IMR-90 (cell line): ENCODE measurements at regions not wholly inside any gene's neighbourhood (a gene's known extent, or its start where the extent isn't known, plus 50 kb on each side); places are given as distances from the start of the nearest gene placed in this dataset.

Experiments used
- ATAC-seq: fragments of 200-7000 bp; cut with Tn5 transposase; 2 replicates; pipeline ENCODE4 v1.9.1; 2020; ENCODE audit warnings: low read depth, mild to moderate bottlenecking, moderate library complexity
- BruUV-seq: library from RNA; stranded (reverse); fragments of 400-500 nt; replicated peaks from 2 replicates; lab custom pipeline; 2021; lab: Mats Ljungman, UMichigan
- CTCF ChIA-PET: fragments of 300-600 bp; formaldehyde crosslinking; extraction: SDS; loops from one replicate; lab custom pipeline; 2021; ENCODE audit warnings: antibody characterized with exemption; lab: Yijun Ruan, JAX
- POLR2A ChIA-PET: fragments of 300-600 bp; sonication (Branson Sonifier 250); formaldehyde crosslinking; loops from one replicate; lab custom pipeline; 2022; ENCODE audit warnings: antibody characterized with exemption; ENCODE audit not compliant: unreplicated experiment; lab: Charles Lee
- DNase-seq: peaks from one replicate; pipeline ENCODE4 v3.0.0; 2013
- H2AFZ ChIP-seq: replicated peaks from 2 replicates; pipeline ENCODE3; 2013; ENCODE audit warnings: low read length, mild to moderate bottlenecking; ENCODE audit not compliant: poor library complexity
- H2AK5ac ChIP-seq: 2 replicates; pipeline ENCODE4 v1.6.1; 2013; ENCODE audit warnings: low read depth, low read length, inconsistent platforms
- H2AK9ac ChIP-seq: replicated peaks from 2 replicates; pipeline ENCODE3; 2013; ENCODE audit warnings: mild to moderate bottlenecking, low read depth, low read length, moderate library complexity; ENCODE audit not compliant: poor library complexity
- H2BK120ac ChIP-seq: 2 replicates; pipeline ENCODE4 v1.6.1; 2013; ENCODE audit warnings: low read depth, low read length, inconsistent platforms
- H2BK15ac ChIP-seq: 3 replicates; pipeline ENCODE4 v1.6.1; 2013; ENCODE audit warnings: low read depth, low read length, inconsistent platforms
- H2BK20ac ChIP-seq: 2 replicates; pipeline ENCODE4 v1.6.1; 2013; ENCODE audit warnings: low read depth, mild to moderate bottlenecking, inconsistent platforms, low read length, moderate library complexity
- H2BK5ac ChIP-seq: 2 replicates; pipeline ENCODE4 v1.6.1; 2013; ENCODE audit warnings: mild to moderate bottlenecking, low read depth, low read length, inconsistent platforms; ENCODE audit not compliant: poor library complexity, severe bottlenecking
- H3K14ac ChIP-seq: replicated peaks from 2 replicates; pipeline ENCODE4 v1.6.1; 2013; ENCODE audit warnings: low read depth, low read length, inconsistent platforms
- H3K18ac ChIP-seq: 2 replicates; pipeline ENCODE4 v1.6.1; 2013; ENCODE audit warnings: low read depth, low read length, control low read depth
- H3K23ac ChIP-seq: 2 replicates; pipeline ENCODE4 v1.6.1; 2013; ENCODE audit warnings: low read depth, low read length, inconsistent platforms
- H3K27ac ChIP-seq: 2 replicates; pipeline ENCODE4 v1.5.1; 2013; ENCODE audit warnings: mild to moderate bottlenecking, control low read depth, low read length; ENCODE audit not compliant: insufficient read depth
- H3K27me3 ChIP-seq: 2 replicates; pipeline ENCODE4 v1.6.1; 2013; ENCODE audit warnings: low read length; ENCODE audit not compliant: control insufficient read depth, insufficient read depth
- H3K36me3 ChIP-seq: 2 replicates; pipeline ENCODE4 v1.6.1; 2013; ENCODE audit warnings: low read length, mixed read lengths; ENCODE audit not compliant: control insufficient read depth, insufficient read depth
- H3K4ac ChIP-seq: 2 replicates; pipeline ENCODE4 v1.6.1; 2013; ENCODE audit warnings: low read depth, low read length, inconsistent platforms
- H3K4me1 ChIP-seq: 2 replicates; pipeline ENCODE4 v1.6.1; 2013; ENCODE audit warnings: low read length, mixed read lengths; ENCODE audit not compliant: control insufficient read depth, insufficient read depth
- H3K4me2 ChIP-seq: 2 replicates; pipeline ENCODE4 v1.6.1; 2013; ENCODE audit warnings: low read depth, mild to moderate bottlenecking, control low read depth, low read length, moderate library complexity
- H3K4me3 ChIP-seq: 2 replicates; pipeline ENCODE4 v1.5.1; 2013; ENCODE audit warnings: low read depth, mild to moderate bottlenecking, control low read depth, low read length, moderate library complexity; ENCODE audit not compliant: insufficient read depth
- H3K56ac ChIP-seq: 2 replicates; pipeline ENCODE4 v1.6.1; 2013; ENCODE audit warnings: low read length, inconsistent platforms; ENCODE audit not compliant: insufficient read depth; ENCODE audit errors: extremely low read depth
- H3K79me1 ChIP-seq, 2 experiments: 2 replicates each; pipeline ENCODE4 v1.6.1; 2013; ENCODE audit warnings: low read length in 2 of 2, inconsistent platforms in 1 of 2, low read depth in 1 of 2
- H3K9ac ChIP-seq: 2 replicates; pipeline ENCODE4 v1.6.1; 2013; ENCODE audit warnings: low read depth, low read length, control low read depth
- H3K9me1 ChIP-seq: 2 replicates; pipeline ENCODE4 v1.6.1; 2013; ENCODE audit warnings: low read length, inconsistent platforms; ENCODE audit not compliant: insufficient read depth
- H3K9me3 ChIP-seq: 2 replicates; pipeline ENCODE4 v1.6.1; 2013; ENCODE audit warnings: low read length; ENCODE audit not compliant: control insufficient read depth, insufficient read depth
- H4K20me1 ChIP-seq: 2 replicates; pipeline ENCODE4 v1.6.1; 2013; ENCODE audit warnings: low read length, inconsistent platforms; ENCODE audit not compliant: insufficient read depth
- H4K5ac ChIP-seq: 2 replicates; pipeline ENCODE4 v1.6.1; 2013; ENCODE audit warnings: mild to moderate bottlenecking, low read depth, low read length, control low read depth
- H4K8ac ChIP-seq, 2 experiments: 2 replicates each; pipeline ENCODE4 v1.6.1; 2013; ENCODE audit warnings: low read depth in 2 of 2, low read length in 2 of 2, control low read depth in 1 of 2, inconsistent platforms in 1 of 2
- H4K91ac ChIP-seq: 2 replicates; pipeline ENCODE4 v1.6.1; 2013; ENCODE audit warnings: low read depth, low read length, inconsistent platforms; ENCODE audit not compliant: insufficient read depth
- FOS ChIP-seq: fragments of 150-350 bp; IDR thresholded peaks from 2 replicates; pipeline ENCODE4 v1.6.1; 2016; ENCODE audit warnings: low read depth, low read length
- USF2 ChIP-seq: fragments of 150-350 bp; IDR thresholded peaks from 2 replicates; pipeline ENCODE4 v1.6.1; 2017; ENCODE audit warnings: mild to moderate bottlenecking, antibody characterized with exemption, low read length, low read depth
- WGBS, 2 experiments: methylation state at CpG; one replicate each; pipeline versions ENCODE4 v1.1.5 to v1.1.7; 2013; ENCODE audit warnings: missing lambda C conversion rate in 2 of 2; ENCODE audit not compliant: insufficient read length in 1 of 2; ENCODE audit errors: extremely low coverage in 2 of 2; 5-methylcytosine and 5-hydroxymethylcytosine counted together
- dilution Hi-C: fragments of 300-500 bp; cut with HindIII; formaldehyde crosslinking; loops from one replicate; pipeline ENCODE4 v1.14.3; 2018; ENCODE audit warnings: low sequenced_read_pairs; ENCODE audit not compliant: unreplicated experiment
- in situ Hi-C: fragments of 300-500 bp; cut with MboI; formaldehyde crosslinking; loops from 3 replicates; pipeline ENCODE4 v1.14.3; 2019; ENCODE audit warnings: low sequenced_read_pairs, inconsistent platforms, mixed read lengths
- intact Hi-C: fragments of 100-400 bp; cut with micrococcal nuclease; formaldehyde crosslinking; loops from 2 replicates; pipeline ENCODE4 v1.10.0; 2022

- H2AFZ ChIP-seq: peak overlapping the region; percentile 73
- H3K27ac ChIP-seq: no peak overlapping the region
- no peak overlapping the region for H3K9ac ChIP-seq
- DNase-seq: no peak
- H4K5ac ChIP-seq: peak overlapping the region; percentile 78
- peak overlapping the region; percentile 80 for H2BK20ac ChIP-seq
- no TSS peak for BruUV-seq
- ChIA-PET POLR2A (no interaction called here), CTCF (interaction anchor here (0.5 kb wide), 1 partner anchor 196 kb away, joined by 14 read pairs; no protein-coding TSS in a partner anchor)
- peaks cover 9% of the 10 kb centered on the region for H3K4me1 ChIP-seq
- H3K14ac ChIP-seq: peak overlapping the region; percentile 77
- whole genome bisulfite sequencing, 2 experiments: 20% methylated on average over 1 of the region's 3 CpGs; no CpG with 5 or more reads in 1 of the 2 experiments
- no peak overlapping the region for H3K56ac ChIP-seq
- H2BK120ac ChIP-seq: peak overlapping the region; percentile 83
- H3K9me3 ChIP-seq: no peaks in the 10 kb centered on the region
- H2AK9ac ChIP-seq: peak overlapping the region; percentile 71
- peak overlapping the region in 1 of 2 experiments; percentile 79; a peak in 2 of 4 replicates for H4K8ac ChIP-seq
- peaks cover 11% of the 10 kb centered on the region; the same call in 1 of the 2 replicates for H3K9me1 ChIP-seq
- peak overlapping the region; percentile 73 for H4K91ac ChIP-seq
- TF ChIP-seq FOS: no peak
- TF ChIP-seq USF2: peak; percentile 33; the same call in 1 of the 2 replicates
- H2AK5ac ChIP-seq: peak overlapping the region; percentile 98
- H3K18ac ChIP-seq: peak overlapping the region; percentile 65; the same call in 1 of the 2 replicates
- peak overlapping the region; percentile 38 for H3K23ac ChIP-seq
- in situ Hi-C loops: no loop called here
- 0 out of 4 replicates have a peak, but pooled peaks cover 0 to 4% of the 10 kb centered on the region in 2 experiments for H3K79me1 ChIP-seq
- no peaks in the 10 kb centered on the region for H4K20me1 ChIP-seq
- no peaks in the 10 kb centered on the region for H3K36me3 ChIP-seq
- H2BK5ac ChIP-seq: peak overlapping the region; percentile 28
- H3K4me3 ChIP-seq: no peak overlapping the region
- no peaks in the 10 kb centered on the region for H3K27me3 ChIP-seq
- H3K4me2 ChIP-seq: no peak overlapping the region
- H3K4ac ChIP-seq: peak overlapping the region; percentile 89
- intact Hi-C loops: no loop called here
- H2BK15ac ChIP-seq: peak overlapping the region; percentile 92; the same call in 1 of the 3 replicates
- dilution Hi-C loops: no loop called here
- ATAC-seq: no peak
These were observed 192.6 kb upstream of the CITED2 start for GRCh38 chr6:139567095-139567494.
